ENCODE measurements at regions not wholly inside any gene's neighbourhood (a gene's known extent, or its start where the extent isn't known, plus 50 kb on each side); places are given as distances from the start of the nearest gene placed in this dataset.

DNA sequence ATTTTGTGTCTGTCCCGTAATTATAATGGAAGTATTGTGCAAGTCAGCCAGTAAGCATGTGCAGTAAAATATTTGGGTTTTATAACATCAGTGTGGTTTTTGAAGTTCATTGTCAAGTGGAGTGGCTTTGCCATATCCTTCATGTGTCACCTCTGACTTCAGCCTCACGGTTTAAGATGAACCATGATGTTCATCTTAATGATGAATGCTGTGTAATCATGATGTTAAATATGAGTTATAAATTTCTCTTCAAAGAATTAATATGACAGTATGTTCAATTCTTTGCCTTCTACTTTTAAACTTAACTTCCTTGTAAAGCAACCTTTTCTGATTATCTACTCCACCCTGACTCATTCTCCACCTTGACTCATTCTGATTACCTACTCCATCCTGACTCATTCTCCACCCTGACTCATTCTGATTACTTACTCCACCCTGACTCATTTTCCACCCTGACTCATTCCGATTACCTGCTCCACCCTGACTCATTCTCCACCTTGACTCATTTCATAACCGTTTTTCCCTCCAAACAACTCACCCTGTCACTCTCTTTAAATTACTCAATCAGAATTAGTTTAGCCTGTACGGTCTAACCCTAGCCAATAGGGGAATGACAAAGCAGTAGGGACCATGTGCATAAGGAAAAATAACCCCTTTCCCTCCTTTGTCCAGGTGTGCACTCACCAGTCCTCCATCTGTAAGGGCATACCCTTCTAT is 50.3 kb upstream of the ANKRD10 start:
- no peaks in the 10 kb centered on the region for H3K36me3 ChIP-seq (ENCODE audit: control insufficient read depth in 4 of 4, insufficient read depth in 3 of 4, low read depth in 1 of 4, low read length in 3 of 4)
- peaks cover 0 to 4% (median 0%) of the 10 kb centered on the region in 4 donors for H3K27me3 ChIP-seq (ENCODE audit: control insufficient read depth in 4 of 4, insufficient read depth in 4 of 4, low read length in 3 of 4)
- TF ChIP-seq, protein P1, sequence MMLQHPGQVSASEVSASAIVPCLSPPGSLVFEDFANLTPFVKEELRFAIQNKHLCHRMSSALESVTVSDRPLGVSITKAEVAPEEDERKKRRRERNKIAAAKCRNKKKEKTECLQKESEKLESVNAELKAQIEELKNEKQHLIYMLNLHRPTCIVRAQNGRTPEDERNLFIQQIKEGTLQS (IDR thresholded peaks at IDR 0.05), result no peak
- TF ChIP-seq RXRA (IDR thresholded peaks at IDR 0.05), result no peak
- no peak for TF ChIP-seq SP1 (IDR thresholded peaks at IDR 0.05)
- TF ChIP-seq GABPA (IDR thresholded peaks at IDR 0.05 in 1 of 2, conservative IDR thresholded peaks at IDR 0.05 in 1 of 2), result no peak
- TF ChIP-seq, protein P2, sequence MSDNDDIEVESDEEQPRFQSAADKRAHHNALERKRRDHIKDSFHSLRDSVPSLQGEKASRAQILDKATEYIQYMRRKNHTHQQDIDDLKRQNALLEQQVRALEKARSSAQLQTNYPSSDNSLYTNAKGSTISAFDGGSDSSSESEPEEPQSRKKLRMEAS (IDR thresholded peaks at IDR 0.05), result no peak
- TF ChIP-seq RAD21 (IDR thresholded peaks at IDR 0.05), result no peak
- TF ChIP-seq EGR1 (IDR thresholded peaks at IDR 0.05; ENCODE audit: low read depth in 2 of 2), result no peak
- TF ChIP-seq YY1 (IDR thresholded peaks at IDR 0.05), result no peak
- TF ChIP-seq, protein P3, sequence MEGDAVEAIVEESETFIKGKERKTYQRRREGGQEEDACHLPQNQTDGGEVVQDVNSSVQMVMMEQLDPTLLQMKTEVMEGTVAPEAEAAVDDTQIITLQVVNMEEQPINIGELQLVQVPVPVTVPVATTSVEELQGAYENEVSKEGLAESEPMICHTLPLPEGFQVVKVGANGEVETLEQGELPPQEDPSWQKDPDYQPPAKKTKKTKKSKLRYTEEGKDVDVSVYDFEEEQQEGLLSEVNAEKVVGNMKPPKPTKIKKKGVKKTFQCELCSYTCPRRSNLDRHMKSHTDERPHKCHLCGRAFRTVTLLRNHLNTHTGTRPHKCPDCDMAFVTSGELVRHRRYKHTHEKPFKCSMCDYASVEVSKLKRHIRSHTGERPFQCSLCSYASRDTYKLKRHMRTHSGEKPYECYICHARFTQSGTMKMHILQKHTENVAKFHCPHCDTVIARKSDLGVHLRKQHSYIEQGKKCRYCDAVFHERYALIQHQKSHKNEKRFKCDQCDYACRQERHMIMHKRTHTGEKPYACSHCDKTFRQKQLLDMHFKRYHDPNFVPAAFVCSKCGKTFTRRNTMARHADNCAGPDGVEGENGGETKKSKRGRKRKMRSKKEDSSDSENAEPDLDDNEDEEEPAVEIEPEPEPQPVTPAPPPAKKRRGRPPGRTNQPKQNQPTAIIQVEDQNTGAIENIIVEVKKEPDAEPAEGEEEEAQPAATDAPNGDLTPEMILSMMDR (IDR thresholded peaks at IDR 0.05; ENCODE audit: low read depth, low read length, missing input control), result no peak
- TF ChIP-seq FOXA1 (IDR thresholded peaks at IDR 0.05), result no peak
- no peak for TF ChIP-seq TAF1 (conservative IDR thresholded peaks at IDR 0.05)
- TF ChIP-seq FOXA2 (IDR thresholded peaks at IDR 0.05), result no peak
- TF ChIP-seq JUND (IDR thresholded peaks at IDR 0.05), result no peak
- TF ChIP-seq NR2F2 (IDR thresholded peaks at IDR 0.05), result no peak
- no peak for TF ChIP-seq HNF4G (IDR thresholded peaks at IDR 0.05)
- TF ChIP-seq, protein P4, sequence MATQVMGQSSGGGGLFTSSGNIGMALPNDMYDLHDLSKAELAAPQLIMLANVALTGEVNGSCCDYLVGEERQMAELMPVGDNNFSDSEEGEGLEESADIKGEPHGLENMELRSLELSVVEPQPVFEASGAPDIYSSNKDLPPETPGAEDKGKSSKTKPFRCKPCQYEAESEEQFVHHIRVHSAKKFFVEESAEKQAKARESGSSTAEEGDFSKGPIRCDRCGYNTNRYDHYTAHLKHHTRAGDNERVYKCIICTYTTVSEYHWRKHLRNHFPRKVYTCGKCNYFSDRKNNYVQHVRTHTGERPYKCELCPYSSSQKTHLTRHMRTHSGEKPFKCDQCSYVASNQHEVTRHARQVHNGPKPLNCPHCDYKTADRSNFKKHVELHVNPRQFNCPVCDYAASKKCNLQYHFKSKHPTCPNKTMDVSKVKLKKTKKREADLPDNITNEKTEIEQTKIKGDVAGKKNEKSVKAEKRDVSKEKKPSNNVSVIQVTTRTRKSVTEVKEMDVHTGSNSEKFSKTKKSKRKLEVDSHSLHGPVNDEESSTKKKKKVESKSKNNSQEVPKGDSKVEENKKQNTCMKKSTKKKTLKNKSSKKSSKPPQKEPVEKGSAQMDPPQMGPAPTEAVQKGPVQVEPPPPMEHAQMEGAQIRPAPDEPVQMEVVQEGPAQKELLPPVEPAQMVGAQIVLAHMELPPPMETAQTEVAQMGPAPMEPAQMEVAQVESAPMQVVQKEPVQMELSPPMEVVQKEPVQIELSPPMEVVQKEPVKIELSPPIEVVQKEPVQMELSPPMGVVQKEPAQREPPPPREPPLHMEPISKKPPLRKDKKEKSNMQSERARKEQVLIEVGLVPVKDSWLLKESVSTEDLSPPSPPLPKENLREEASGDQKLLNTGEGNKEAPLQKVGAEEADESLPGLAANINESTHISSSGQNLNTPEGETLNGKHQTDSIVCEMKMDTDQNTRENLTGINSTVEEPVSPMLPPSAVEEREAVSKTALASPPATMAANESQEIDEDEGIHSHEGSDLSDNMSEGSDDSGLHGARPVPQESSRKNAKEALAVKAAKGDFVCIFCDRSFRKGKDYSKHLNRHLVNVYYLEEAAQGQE (IDR thresholded peaks at IDR 0.05), result no peak
- no peak for TF ChIP-seq HNF4A (conservative IDR thresholded peaks at IDR 0.05)
- TF ChIP-seq, protein P5, sequence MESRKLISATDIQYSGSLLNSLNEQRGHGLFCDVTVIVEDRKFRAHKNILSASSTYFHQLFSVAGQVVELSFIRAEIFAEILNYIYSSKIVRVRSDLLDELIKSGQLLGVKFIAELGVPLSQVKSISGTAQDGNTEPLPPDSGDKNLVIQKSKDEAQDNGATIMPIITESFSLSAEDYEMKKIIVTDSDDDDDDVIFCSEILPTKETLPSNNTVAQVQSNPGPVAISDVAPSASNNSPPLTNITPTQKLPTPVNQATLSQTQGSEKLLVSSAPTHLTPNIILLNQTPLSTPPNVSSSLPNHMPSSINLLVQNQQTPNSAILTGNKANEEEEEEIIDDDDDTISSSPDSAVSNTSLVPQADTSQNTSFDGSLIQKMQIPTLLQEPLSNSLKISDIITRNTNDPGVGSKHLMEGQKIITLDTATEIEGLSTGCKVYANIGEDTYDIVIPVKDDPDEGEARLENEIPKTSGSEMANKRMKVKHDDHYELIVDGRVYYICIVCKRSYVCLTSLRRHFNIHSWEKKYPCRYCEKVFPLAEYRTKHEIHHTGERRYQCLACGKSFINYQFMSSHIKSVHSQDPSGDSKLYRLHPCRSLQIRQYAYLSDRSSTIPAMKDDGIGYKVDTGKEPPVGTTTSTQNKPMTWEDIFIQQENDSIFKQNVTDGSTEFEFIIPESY (IDR thresholded peaks at IDR 0.05), result no peak
- no peak for DNase-seq (ENCODE audit: low spot score)
- H3K9ac ChIP-seq (ENCODE audit: low read depth in 1 of 2, low read length in 2 of 2), result no peak overlapping the region
- peaks cover 0 to 7% (median 5%) of the 10 kb centered on the region in 4 donors for H3K9me3 ChIP-seq (ENCODE audit: control insufficient read depth in 4 of 4, low read length in 3 of 4)
- no peak overlapping the region for H3K4me3 ChIP-seq (ENCODE audit: low read depth in 1 of 3, low read length in 3 of 3)
- H3K4me1 ChIP-seq (ENCODE audit: control insufficient read depth in 4 of 4, insufficient read depth in 4 of 4, low read length in 3 of 4), result no peaks in the 10 kb centered on the region
- H3K27ac ChIP-seq (ENCODE audit: low read depth in 1 of 2, low read length in 2 of 2), result no peak overlapping the region
- 66% methylated on average over 5 of the region's 5 CpGs for WGBS

All from liver (tissue), 8 donors.